ENCODE measurements at regions not wholly inside any gene's neighbourhood (a gene's known extent, or its start where the extent isn't known, plus 50 kb on each side); places are given as distances from the start of the nearest gene placed in this dataset.
"Not testable (repeated sequence)": the region's sequence is repeated elsewhere in the genome, so short reads cannot be mapped to it uniquely, and the experiment has no call there.

DNA sequence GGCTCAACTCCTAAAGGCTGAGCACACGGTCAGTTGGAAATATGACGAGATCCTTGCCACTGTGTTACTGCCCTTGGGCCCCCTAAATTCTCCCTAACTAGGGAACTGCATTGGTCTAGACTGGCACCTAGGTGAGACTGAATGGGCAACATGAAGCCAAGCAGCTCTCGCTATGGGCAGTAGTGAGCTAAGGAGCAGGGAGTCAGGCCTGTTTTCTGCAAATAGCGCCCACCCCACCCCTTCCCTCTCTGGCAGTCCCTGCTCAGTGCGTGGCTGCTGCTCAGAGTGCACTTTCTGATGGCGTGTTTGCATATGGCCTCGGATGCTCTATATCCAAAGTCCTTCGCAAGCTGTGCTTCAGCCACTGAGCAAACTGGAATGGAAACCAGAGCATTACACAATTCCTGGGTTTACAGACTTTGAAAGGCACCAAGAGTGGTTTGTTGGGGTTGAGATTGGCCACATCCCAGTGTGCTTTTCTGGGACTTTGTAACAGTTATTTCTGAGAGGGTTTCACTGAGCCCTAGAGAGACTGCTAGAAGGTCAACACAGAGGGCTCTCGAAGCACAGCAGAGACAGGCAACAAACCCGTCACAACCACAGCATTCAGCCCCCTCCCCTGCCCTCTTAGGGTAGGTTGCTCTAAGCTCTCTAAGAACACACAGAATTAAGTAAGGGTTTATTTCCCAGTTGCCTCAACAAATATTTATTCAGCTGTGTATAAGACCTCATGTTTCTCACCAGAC lies 419.9 kb downstream of the STK39 start:
- DNase-seq (ENCODE audit: insufficient read length, low spot score) (no peak), FAIRE-seq (no peak)
- no peak for TF ChIP-seq POLR2A (IDR thresholded peaks at IDR 0.05; ENCODE audit: low read depth, low read length)

DNA sequence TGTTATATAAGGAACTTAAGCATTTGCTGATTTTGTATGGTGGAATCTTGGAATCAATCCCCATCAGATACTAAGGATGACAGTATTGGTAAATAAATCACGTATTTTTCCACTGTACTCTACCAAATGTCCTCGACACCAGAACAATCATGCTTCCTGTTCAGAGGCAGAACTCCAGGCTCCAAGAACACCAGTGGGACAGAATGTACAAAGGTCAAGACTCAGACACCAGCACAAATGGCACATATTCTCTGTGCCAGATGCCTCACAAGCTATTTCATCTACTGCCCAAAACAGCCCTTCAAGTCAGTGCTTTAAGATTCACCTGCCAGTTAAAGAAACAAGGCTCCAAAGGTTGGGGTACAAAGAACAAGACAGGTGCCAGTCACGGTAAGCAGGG lies 420.5 kb downstream of the STK39 start:
- DNase-seq (ENCODE audit: insufficient read length, low spot score) = no peak

DNA sequence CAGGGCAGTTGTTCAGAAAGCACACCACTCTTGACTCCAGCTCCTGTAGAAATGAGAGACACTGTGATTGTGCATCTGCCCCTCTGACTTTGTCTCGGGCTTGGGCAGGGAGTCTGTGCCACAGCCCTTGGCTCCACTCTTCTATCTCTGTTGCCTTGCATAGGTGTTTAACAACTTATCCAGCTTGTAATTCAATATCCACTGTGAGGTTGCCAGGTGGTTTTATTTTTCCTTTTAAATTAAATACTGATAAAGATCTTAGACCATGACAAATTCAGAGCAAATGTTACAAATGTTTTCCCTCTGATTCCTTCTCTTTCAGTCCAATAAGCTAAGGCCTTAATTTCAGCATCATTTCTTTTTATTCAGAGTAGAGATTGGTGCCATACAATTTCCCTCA lies 421.7 kb downstream of the STK39 start:
- FAIRE-seq = no peak
- no peak for TF ChIP-seq POLR2A (IDR thresholded peaks at IDR 0.05; ENCODE audit: low read depth, low read length)

More for the DNA sequence above, 420.5 kb downstream of the STK39 start:
- FAIRE-seq = no peak
- no peak for TF ChIP-seq POLR2A (IDR thresholded peaks at IDR 0.05; ENCODE audit: low read depth, low read length)

DNA sequence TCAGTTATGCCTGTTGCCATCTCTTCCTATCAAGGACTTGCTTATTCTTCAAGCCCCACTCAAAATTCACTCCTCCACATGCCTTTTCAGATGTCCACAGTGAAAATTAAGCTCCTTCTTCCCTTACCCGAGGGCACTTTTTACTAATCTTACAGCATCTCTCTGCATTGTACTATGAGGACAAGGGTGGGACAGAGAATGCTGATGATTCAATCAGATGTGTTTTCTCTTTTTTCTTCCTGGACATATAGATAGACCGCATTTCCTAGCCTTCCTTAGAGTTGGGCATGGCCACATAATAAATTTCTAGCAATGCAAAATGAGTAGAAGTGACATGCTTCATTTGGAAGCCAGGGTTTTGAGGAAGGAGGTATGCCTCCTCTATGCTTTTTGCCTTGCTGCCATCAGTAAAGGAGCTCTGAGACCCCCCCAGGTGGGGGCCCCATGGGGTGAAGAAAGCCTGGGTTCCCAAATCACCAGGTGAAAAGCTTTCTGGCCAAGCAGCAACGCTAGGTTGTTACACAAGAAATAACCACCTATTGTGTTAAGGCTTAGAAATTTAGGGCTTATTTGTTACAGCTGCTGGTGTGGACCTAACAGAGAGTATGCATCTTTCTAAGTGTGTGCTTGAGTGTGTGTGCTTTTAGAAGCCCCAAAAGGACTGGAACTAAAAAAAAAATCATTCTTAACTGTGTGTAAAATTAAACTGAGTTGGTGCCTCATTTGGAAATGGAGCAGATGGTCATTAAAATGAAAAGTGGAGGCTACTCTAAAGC lies 424.5 kb downstream of the STK39 start:
- DNase-seq (ENCODE audit: insufficient read length, low spot score) (no peak), FAIRE-seq (no peak)
- TF ChIP-seq POLR2A (IDR thresholded peaks at IDR 0.05; ENCODE audit: low read depth, low read length) = no peak

More for the DNA sequence above, 421.7 kb downstream of the STK39 start:
- DNase-seq (ENCODE audit: insufficient read length, low spot score) = no peak

DNA sequence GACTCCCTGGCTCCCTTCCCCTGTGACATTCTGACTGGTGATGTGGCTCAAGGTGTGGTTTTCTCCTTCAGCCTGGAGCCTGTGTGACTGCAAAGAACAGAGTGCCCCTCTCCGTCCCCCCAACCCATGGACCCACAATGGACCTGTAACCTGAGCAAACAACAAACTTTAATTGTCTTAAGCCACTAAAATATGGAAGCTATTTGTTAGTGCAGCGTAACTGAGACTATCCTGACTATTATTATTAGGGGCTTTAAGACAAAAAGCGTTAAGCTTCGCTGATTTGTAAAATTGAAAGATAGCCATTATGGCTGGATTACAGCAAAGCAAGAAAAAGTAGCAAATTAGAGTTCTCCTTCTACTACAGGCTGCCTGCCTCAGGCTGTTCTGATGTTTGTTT lies 426.9 kb downstream of the STK39 start:
- no peak for TF ChIP-seq POLR2A (IDR thresholded peaks at IDR 0.05; ENCODE audit: low read depth, low read length)
- FAIRE-seq (no peak), DNase-seq (ENCODE audit: insufficient read length, low spot score) (no peak)

DNA sequence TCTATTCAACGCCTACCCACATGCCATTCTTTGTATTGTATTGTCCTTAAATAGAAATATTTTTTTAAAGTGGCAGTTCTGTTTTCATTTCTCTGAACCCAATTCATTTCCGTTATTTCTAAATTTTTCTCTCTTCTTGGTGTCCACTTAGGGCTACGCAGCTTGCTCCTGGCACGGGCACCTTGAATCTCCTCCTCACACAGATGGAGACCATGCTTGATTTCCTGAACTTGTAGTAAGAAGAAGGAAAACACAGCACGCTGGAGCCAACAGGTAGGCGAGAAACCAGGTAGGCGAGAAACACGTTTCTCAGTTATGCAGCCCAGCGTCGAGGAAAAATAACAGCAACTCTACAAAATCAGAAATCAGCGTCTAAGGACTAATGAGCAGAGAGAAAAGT lies 428.9 kb downstream of the STK39 start:
- DNase-seq (ENCODE audit: insufficient read length, low spot score) = no peak
- no peak for FAIRE-seq
- no peak for TF ChIP-seq POLR2A (IDR thresholded peaks at IDR 0.05; ENCODE audit: low read depth, low read length)

DNA sequence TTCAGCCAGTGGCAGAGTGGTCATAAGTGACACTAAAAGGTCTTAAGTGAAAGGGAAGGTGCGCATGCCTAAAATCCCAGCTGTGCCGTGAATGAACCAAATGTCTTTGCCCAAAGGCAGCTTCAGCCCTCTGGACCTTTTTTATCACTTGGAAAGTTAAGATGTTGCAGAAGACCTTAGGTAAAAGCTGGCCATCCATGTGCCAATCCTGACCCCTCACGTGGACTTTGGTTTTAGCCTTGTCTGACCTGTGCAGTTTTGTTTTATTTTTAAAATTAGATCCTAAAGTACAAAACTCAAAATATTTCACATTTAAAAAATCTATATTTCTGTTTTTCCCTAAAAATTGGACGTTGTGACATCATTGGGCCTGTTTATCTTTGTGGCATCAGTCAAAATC lies 429.5 kb downstream of the STK39 start:
- no peak for FAIRE-seq
- no peak for DNase-seq (ENCODE audit: insufficient read length, low spot score)
- TF ChIP-seq POLR2A (IDR thresholded peaks at IDR 0.05; ENCODE audit: low read depth, low read length) = no peak

DNA sequence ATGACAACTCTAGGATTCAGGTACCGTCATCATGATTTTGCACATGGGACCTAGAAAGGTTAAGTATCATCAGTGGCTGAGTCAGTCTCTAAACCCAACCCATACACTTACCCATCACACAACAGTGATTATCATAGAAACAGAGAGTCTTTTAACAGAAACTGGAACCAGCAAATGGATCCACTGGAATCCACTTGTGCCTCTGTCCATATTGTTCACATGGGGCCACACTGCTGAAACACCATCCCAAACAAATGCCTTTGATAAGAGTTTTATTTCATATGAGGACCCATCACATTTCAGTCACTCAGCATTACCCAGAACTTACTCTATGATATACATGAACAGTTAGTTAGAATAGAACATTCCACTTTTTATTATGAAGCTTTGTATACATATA lies 430.0 kb downstream of the STK39 start:
- DNase-seq (ENCODE audit: insufficient read length, low spot score) = no peak

DNA sequence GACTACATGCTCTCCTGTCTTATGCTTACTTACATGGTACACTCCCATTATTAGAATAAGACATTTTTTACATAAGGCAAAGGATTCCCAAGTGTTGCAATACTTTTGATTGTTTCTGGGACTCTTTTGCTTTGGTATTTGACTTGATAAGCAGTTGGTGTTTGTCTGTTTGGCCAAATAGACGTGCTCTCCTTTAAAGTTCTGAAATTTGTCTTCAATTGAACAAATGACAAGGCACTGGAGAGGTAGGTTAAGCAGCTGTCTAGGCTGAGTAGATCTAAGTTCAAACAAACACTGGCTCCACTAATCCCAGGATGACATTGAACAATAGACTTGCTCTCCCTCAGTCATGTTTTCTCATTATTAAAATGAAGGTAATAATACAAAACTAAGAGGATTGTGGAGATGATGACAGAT lies 430.5 kb downstream of the STK39 start:
- TF ChIP-seq POLR2A (IDR thresholded peaks at IDR 0.05; ENCODE audit: low read depth, low read length) = no peak
- DNase-seq (ENCODE audit: insufficient read length, low spot score) (no peak), FAIRE-seq (no peak)

More for the DNA sequence above, 430.0 kb downstream of the STK39 start:
- TF ChIP-seq POLR2A (IDR thresholded peaks at IDR 0.05; ENCODE audit: low read depth, low read length) = no peak
- FAIRE-seq = no peak

DNA sequence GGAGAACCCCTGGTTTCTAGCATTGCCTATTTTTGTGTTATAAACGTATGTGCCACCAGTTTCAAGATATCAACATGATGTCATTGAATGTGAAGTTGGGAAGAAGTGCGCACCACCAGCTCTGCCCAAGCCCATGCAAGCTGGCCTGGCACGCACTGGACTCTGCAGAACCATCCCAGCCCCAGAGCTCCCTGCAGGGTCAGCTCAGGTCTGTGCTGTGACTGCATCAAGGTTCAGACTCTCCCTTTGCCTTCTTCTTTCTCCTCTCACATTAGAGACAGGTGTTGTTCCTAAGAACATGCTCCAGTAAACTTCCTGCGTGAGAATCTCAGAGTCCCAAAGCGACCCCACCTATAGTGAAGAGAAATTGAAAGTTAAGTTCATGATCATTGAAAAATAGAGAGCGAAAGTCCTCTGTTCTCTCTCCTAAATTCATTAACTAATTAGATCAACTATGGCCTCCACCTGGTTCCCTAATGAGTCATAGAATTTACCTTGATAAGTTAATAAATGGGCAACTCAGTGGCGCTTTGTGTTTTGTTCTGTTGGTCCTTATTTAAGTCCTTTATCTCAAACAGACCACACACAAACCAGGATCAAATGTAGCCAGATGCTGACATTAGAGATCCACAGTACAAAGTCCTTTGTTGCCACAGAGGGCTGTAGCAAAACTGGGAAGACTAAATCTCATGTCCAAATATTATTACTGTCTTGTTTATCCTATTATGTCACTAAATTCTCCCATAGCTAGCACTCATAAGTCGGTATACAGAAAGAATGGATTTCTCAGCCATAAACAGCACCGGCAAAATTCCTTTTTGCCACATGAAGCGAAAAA lies 432.3 kb downstream of the STK39 start:
- DNase-seq (ENCODE audit: insufficient read length, low spot score) (no peak), FAIRE-seq (no peak)
- no peak for TF ChIP-seq POLR2A (IDR thresholded peaks at IDR 0.05; ENCODE audit: low read depth, low read length)

DNA sequence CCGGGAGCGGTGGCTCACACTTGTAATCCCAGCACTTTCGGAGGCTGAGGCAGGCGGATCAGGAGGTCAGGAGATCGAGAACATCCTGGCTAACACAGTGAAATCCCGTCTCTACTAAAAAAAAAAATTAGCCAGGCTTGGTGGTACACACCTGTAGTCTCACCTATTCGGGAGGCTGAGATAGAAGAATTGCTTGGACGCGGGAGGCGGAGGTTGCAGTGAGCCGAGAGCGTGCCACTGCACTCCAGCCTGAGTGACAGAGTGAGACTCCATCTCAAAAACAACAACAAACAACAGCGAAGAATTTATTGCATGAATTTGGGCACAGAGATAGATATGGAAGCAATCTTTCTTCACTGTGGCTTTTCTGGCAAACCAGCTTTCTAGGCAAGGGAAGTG lies 432.9 kb downstream of the STK39 start:
- FAIRE-seq; DNase-seq (ENCODE audit: insufficient read length, low spot score): not testable (repeated sequence)

DNA sequence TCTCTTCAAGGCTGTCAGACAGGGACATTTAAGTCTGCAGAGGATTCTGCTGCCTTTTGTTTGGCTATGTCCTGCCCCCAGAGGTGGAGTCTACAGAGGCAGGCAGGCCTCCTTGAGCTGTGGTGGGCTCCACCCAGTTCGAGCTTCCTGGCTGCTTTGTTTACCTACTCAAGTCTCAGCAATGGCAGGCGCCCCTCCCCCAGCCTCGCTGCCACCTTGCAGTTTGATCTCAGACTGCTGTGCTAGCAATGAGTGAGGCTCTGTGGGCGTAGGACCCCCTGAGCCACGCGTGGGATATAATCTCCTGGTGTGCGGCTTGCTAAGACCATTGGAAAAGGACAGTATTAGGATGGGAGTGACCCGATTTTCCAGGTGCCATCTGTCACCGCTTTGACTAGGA lies 437.6 kb downstream of the STK39 start:
- not testable (repeated sequence) for FAIRE-seq; DNase-seq (ENCODE audit: insufficient read length, low spot score)

DNA sequence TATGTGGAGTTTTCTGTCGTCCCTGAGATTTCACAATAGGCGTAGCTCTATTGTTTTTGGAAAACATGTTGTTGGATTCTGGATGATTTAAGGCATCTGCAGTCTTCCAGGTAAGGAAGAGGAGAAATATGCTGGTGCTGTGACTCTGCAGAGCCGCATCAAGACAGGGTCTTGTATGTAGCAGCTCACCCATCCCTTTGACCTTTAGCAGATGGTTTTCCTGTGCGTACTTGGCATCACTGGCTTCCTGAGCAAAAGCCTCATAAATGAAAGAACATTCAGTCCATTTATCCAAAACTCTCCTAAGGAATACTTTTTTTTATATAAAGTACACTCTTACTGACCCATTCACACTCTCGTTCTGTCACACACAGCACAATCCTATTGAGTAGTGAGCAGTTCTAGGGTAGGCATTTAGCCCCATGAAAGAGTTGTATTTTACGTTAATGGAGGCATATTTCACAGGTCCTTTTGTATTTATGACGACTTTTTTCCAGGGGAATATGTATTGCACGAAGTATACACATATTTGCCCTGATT lies 443.9 kb downstream of the STK39 start:
- FAIRE-seq (no peak), DNase-seq (ENCODE audit: insufficient read length, low spot score) (no peak)
- TF ChIP-seq POLR2A (IDR thresholded peaks at IDR 0.05; ENCODE audit: low read depth, low read length) = no peak

Data from H54 (cell line).